Fibroblast of skin of left quadriceps (primary cell): ENCODE measurements at regions not wholly inside any gene's neighbourhood (a gene's known extent, or its start where the extent isn't known, plus 50 kb on each side); places are given as distances from the start of the nearest gene placed in this dataset.

Experiments used
- DNase-seq, 2 experiments: peaks; one replicate each; pipeline ENCODE4 v3.0.0-alpha.2; 2013; ENCODE audit warnings: low read depth in 2 of 2

DNA sequence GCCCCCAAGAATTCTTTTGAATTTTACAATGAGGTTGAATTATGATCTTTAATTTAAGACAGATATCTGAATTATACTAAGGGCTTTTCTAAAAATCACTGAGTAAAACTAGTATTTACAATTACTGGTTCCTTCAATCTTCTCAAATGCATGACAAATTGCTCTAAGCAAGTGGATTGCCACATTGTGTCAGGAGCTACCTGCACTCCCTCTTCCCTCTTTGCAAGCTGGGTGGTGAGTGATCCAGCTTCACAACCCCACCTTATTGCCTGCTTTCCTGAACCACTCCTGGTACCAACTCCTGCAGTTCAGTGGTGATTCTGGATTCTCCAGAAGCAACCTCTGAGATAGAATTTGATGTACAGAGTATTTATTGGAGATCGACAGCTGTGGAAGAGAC is 49.9 kb upstream of the SERP2 start:
- DNase-seq = no peak
